HL-60 (cell line): ENCODE measurements at regions not wholly inside any gene's neighbourhood (a gene's known extent, or its start where the extent isn't known, plus 50 kb on each side); places are given as distances from the start of the nearest gene placed in this dataset.

Experiments used
- DNase-seq, 2 experiments: peaks; one replicate each; pipeline ENCODE4 v3.0.0-alpha.2; 2010 to 2020; ENCODE audit warnings: low read depth in 1 of 2, low spot score in 1 of 2
- H3K27ac ChIP-seq: fragments of 250-450 bp; sonication (Bioruptor Pico); replicated peaks from 2 replicates; pipeline ENCODE4 v1.5.1; 2020; ENCODE audit warnings: mild to moderate bottlenecking, moderate library complexity
- H3K27me3 ChIP-seq: fragments of 250-450 bp; sonication (Bioruptor Pico); 2 replicates; pipeline ENCODE4 v1.5.1; 2021; ENCODE audit warnings: mild to moderate bottlenecking, moderate library complexity; ENCODE audit not compliant: insufficient read depth, poor library complexity, severe bottlenecking
- H3K4me3 ChIP-seq: replicated peaks from 2 replicates; pipeline ENCODE4 v1.5.1; 2011; ENCODE audit warnings: mild to moderate bottlenecking, control low read depth, low read length; ENCODE audit not compliant: insufficient read depth
- GABPA ChIP-seq: IDR thresholded peaks from 2 replicates; pipeline ENCODE4 v1.6.1; 2012; ENCODE audit warnings: low read depth
- POLR2AphosphoS5 ChIP-seq: IDR thresholded peaks from 2 replicates; pipeline ENCODE4 v1.6.1; 2012; ENCODE audit warnings: low read depth
- SPI1 ChIP-seq: IDR thresholded peaks from 2 replicates; pipeline ENCODE4 v1.6.1; 2012; ENCODE audit warnings: low read depth, mild to moderate bottlenecking, borderline replicate concordance
- TF ChIP-seq, protein P1 (sequence below): IDR thresholded peaks from one replicate; pipeline ENCODE4 v1.5.1; 2011; ENCODE audit warnings: low read length, control low read depth, inconsistent platforms; ENCODE audit not compliant: insufficient read depth
- TF ChIP-seq, protein P2 (sequence below): IDR thresholded peaks from 2 replicates; pipeline ENCODE4 v1.6.1; 2012; ENCODE audit warnings: low read depth; ENCODE audit not compliant: insufficient replicate concordance

DNA sequence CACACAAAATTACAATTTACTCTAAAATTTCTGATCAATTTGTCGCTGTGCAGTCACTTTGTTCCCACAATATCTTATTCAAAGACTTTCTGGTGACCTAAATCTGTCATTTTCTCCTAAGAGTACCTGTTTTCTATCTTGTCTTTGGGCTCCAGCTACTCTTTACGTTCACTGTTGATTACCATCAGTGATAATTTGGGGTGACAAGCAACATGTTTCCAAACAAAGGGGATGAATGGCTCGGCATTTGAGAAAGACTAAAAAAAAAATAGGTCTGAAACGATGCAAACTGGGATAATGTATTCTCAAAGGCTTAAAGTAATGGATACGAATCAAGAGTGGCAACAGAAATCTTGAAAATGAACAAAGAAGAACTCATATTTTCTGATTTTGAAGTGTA lies 205.2 kb upstream of the DAB2 start:
- no peak for TF ChIP-seq POLR2AphosphoS5
- TF ChIP-seq, protein P1, sequence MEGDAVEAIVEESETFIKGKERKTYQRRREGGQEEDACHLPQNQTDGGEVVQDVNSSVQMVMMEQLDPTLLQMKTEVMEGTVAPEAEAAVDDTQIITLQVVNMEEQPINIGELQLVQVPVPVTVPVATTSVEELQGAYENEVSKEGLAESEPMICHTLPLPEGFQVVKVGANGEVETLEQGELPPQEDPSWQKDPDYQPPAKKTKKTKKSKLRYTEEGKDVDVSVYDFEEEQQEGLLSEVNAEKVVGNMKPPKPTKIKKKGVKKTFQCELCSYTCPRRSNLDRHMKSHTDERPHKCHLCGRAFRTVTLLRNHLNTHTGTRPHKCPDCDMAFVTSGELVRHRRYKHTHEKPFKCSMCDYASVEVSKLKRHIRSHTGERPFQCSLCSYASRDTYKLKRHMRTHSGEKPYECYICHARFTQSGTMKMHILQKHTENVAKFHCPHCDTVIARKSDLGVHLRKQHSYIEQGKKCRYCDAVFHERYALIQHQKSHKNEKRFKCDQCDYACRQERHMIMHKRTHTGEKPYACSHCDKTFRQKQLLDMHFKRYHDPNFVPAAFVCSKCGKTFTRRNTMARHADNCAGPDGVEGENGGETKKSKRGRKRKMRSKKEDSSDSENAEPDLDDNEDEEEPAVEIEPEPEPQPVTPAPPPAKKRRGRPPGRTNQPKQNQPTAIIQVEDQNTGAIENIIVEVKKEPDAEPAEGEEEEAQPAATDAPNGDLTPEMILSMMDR: no peak
- no peak for TF ChIP-seq SPI1
- no peak for TF ChIP-seq GABPA
- TF ChIP-seq, protein P2, sequence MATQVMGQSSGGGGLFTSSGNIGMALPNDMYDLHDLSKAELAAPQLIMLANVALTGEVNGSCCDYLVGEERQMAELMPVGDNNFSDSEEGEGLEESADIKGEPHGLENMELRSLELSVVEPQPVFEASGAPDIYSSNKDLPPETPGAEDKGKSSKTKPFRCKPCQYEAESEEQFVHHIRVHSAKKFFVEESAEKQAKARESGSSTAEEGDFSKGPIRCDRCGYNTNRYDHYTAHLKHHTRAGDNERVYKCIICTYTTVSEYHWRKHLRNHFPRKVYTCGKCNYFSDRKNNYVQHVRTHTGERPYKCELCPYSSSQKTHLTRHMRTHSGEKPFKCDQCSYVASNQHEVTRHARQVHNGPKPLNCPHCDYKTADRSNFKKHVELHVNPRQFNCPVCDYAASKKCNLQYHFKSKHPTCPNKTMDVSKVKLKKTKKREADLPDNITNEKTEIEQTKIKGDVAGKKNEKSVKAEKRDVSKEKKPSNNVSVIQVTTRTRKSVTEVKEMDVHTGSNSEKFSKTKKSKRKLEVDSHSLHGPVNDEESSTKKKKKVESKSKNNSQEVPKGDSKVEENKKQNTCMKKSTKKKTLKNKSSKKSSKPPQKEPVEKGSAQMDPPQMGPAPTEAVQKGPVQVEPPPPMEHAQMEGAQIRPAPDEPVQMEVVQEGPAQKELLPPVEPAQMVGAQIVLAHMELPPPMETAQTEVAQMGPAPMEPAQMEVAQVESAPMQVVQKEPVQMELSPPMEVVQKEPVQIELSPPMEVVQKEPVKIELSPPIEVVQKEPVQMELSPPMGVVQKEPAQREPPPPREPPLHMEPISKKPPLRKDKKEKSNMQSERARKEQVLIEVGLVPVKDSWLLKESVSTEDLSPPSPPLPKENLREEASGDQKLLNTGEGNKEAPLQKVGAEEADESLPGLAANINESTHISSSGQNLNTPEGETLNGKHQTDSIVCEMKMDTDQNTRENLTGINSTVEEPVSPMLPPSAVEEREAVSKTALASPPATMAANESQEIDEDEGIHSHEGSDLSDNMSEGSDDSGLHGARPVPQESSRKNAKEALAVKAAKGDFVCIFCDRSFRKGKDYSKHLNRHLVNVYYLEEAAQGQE: no peak
- DNase-seq: no peak

DNA sequence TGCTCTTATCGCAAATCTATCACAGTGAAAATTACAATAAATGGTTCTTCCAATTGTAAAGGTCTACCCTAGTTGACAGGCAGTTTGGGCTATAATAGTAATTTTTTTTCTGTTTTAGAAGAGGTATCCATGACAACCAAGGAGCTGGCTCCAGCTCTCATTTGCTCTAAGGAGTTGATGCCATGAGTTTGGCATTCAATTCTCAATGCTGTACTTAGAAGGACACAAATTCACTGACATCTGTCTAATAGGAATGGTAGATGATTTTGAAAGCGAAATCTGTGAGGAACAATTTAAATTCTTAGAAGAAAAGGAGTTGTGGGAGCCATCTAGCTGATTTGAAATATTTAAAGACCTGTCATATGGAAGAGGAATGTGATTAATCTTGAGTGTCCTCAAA lies 203.6 kb upstream of the DAB2 start:
- no peak overlapping the region for H3K4me3 ChIP-seq
- no peaks in the 10 kb centered on the region for H3K27me3 ChIP-seq
- no peak for DNase-seq
- no peak for TF ChIP-seq GABPA
- no peak for TF ChIP-seq POLR2AphosphoS5
- TF ChIP-seq, protein P2: no peak
- TF ChIP-seq SPI1: no peak
- TF ChIP-seq, protein P1: no peak
- H3K27ac ChIP-seq: no peak overlapping the region

More for the DNA sequence above, 205.2 kb upstream of the DAB2 start:
- Histone ChIP-seq H3K27me3 (no peaks in the 10 kb centered on the region), H3K27ac (no peak overlapping the region), H3K4me3 (no peak overlapping the region)

DNA sequence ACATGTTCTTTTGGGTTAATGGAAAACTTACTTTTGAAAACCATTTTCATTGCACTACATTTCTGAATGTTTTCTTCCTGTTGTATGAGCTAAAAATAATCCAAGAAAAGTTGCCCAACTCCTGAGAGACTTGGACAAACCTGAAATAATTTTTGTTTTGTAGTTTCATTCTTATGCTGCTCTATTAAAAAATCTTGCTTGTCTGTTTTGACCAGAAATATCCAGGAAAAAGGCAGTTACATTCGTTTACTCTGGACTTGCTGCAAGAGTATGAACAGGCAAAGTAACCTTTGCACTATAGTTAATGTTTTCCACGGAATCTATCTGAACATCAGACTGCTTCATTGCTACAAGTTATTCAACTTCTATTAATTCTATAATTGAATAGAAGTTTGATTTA lies 200.1 kb upstream of the DAB2 start:
- TF ChIP-seq, protein P1: no peak
- TF ChIP-seq SPI1 (no peak), GABPA (no peak), POLR2AphosphoS5 (no peak)
- TF ChIP-seq, protein P2: no peak
- no peak for DNase-seq
- Histone ChIP-seq H3K27ac (no peak overlapping the region), H3K4me3 (no peak overlapping the region), H3K27me3 (no peaks in the 10 kb centered on the region)
